ENCODE measurements at regions not wholly inside any gene's neighbourhood (a gene's known extent, or its start where the extent isn't known, plus 50 kb on each side); places are given as distances from the start of the nearest gene placed in this dataset.
A peak's percentile ranks its signal among the peaks of the same experiment; 100 is the strongest.

DNA sequence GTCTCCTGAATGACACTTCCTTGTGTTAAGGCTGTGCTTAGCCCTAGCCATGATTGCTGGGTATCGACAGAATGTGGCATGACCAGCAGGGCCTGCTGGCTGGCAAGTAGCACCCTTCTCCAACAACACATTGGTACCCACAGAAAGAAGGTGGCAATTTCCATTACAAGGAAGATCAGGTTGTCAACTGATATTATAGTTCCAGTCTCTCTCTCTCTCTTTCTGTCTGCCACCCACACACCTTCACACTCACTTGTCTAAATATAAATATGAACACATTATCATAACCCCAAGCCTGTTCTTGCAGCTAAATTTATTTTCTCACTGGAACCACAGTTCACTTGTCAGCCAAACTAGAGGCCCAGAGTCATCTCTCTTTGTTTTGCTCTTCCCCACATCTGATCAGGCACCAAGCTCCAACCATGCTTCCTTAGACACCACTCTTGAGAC lies 408.1 kb upstream of the PIK3R1 start:
- 100% methylated on average over 1 of the region's 1 CpG for WGBS (ENCODE audit: insufficient coverage, insufficient replicate concordance, low lambda C conversion rate, missing lambda C conversion rate)
- intact Hi-C loops (cut with micrococcal nuclease; ENCODE audit: unreplicated experiment) (loop anchor here (1.0 to 5.0 kb wide), 4 partner anchors 234 to 445 kb away; no protein-coding TSS in a partner anchor), in situ Hi-C loops (cut with MboI) (no loop called here)
- H3K27me3 ChIP-seq (replicated peaks in 1 of 2; ENCODE audit: control insufficient read depth in 2 of 2, insufficient read depth in 2 of 2, low read length in 1 of 2): no peaks in the 10 kb centered on the region
- H3K4me1 ChIP-seq (ENCODE audit: control insufficient read depth, insufficient read depth, low read length): peaks cover 17% of the 10 kb centered on the region
- H3K27ac ChIP-seq (ENCODE audit: control insufficient read depth, insufficient read depth): no peak overlapping the region
- no peaks in the 10 kb centered on the region for H3K36me3 ChIP-seq (ENCODE audit: control insufficient read depth in 2 of 2, insufficient read depth in 2 of 2, low read length in 1 of 2)
- no TSS peak for BruUV-seq (replicated peaks)
- ATAC-seq (peak; percentile 61), DNase-seq (ENCODE audit: low read depth, low spot score) (peak; percentile 74), FAIRE-seq (no peak)
- ChIA-PET RAD21 (ENCODE audit: unreplicated experiment) (no interaction called here), SMC1A (ENCODE audit: uncharacterized antibody, unreplicated experiment) (interaction anchor here (1.5 kb wide), 1 partner anchor 169 kb away, joined by 3 read pairs; no protein-coding TSS in a partner anchor), POLR2A (no interaction called here), CTCF (no interaction called here)
- H3K9me3 ChIP-seq (replicated peaks; ENCODE audit: control insufficient read depth, insufficient read depth, low read length): peaks cover 4% of the 10 kb centered on the region
- H3K4me2 ChIP-seq (ENCODE audit: control insufficient read depth, insufficient read depth): peak overlapping the region; percentile 2; the same call in 1 of the 2 replicates
- no peak overlapping the region for H3K4me3 ChIP-seq
- H2AFZ ChIP-seq (ENCODE audit: control insufficient read depth, low read depth, low read length): no peak overlapping the region
- H4K20me1 ChIP-seq (ENCODE audit: control insufficient read depth, insufficient read depth): no peaks in the 10 kb centered on the region
- no peak overlapping the region for H3K9ac ChIP-seq (ENCODE audit: control insufficient read depth, insufficient read depth, low read length)
- no peaks in the 10 kb centered on the region for H3K79me2 ChIP-seq (ENCODE audit: control insufficient read depth, insufficient read depth, low read length)
- no peak for TF ChIP-seq CEBPB (IDR thresholded peaks at IDR 0.05; ENCODE audit: borderline replicate concordance in 1 of 2, low read depth in 2 of 2, low read length in 2 of 2)
- TF ChIP-seq FOS (IDR thresholded peaks at IDR 0.05; ENCODE audit: borderline replicate concordance, extremely low read depth, insufficient read length): no peak
- TF ChIP-seq, protein P1, sequence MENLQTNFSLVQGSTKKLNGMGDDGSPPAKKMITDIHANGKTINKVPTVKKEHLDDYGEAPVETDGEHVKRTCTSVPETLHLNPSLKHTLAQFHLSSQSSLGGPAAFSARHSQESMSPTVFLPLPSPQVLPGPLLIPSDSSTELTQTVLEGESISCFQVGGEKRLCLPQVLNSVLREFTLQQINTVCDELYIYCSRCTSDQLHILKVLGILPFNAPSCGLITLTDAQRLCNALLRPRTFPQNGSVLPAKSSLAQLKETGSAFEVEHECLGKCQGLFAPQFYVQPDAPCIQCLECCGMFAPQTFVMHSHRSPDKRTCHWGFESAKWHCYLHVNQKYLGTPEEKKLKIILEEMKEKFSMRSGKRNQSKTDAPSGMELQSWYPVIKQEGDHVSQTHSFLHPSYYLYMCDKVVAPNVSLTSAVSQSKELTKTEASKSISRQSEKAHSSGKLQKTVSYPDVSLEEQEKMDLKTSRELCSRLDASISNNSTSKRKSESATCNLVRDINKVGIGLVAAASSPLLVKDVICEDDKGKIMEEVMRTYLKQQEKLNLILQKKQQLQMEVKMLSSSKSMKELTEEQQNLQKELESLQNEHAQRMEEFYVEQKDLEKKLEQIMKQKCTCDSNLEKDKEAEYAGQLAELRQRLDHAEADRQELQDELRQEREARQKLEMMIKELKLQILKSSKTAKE (IDR thresholded peaks at IDR 0.05; ENCODE audit: low read depth, poor library complexity, severe bottlenecking): peak; percentile 86
- TF ChIP-seq NBN (IDR thresholded peaks at IDR 0.05): 0 out of 2 replicates have a peak, but pooled peaks have one; percentile 17
- peak in 1 of 2 experiments; percentile 45; a peak in 1 of 4 replicates for TF ChIP-seq EP300 (IDR thresholded peaks at IDR 0.05; ENCODE audit: borderline replicate concordance in 1 of 2, control insufficient read depth in 1 of 2, low read depth in 2 of 2, low read length in 2 of 2)
- no peak for TF ChIP-seq NRF1 (conservative IDR thresholded peaks at IDR 0.05; ENCODE audit: low read depth, low read length)
- peak in 1 of 2 experiments; percentile 23; a peak in 2 of 4 replicates for TF ChIP-seq BHLHE40 (IDR thresholded peaks at IDR 0.05; ENCODE audit: borderline replicate concordance in 1 of 2, low read depth in 2 of 2, low read length in 1 of 2)
- peak; percentile 63; the same call in 1 of the 2 replicates for TF ChIP-seq TBL1XR1 (IDR thresholded peaks at IDR 0.05; ENCODE audit: low read depth, low read length)
- peak in 1 of 2 experiments; percentile 61; a peak in 1 of 3 replicates for TF ChIP-seq EGR1 (IDR thresholded peaks at IDR 0.05; ENCODE audit: borderline replicate concordance in 1 of 2, low read depth in 2 of 2, low read length in 2 of 2)
- TF ChIP-seq MEF2B (IDR thresholded peaks at IDR 0.05; ENCODE audit: partially characterized antibody, poor library complexity, severe bottlenecking): peak; percentile 87
- TF ChIP-seq, protein P2, sequence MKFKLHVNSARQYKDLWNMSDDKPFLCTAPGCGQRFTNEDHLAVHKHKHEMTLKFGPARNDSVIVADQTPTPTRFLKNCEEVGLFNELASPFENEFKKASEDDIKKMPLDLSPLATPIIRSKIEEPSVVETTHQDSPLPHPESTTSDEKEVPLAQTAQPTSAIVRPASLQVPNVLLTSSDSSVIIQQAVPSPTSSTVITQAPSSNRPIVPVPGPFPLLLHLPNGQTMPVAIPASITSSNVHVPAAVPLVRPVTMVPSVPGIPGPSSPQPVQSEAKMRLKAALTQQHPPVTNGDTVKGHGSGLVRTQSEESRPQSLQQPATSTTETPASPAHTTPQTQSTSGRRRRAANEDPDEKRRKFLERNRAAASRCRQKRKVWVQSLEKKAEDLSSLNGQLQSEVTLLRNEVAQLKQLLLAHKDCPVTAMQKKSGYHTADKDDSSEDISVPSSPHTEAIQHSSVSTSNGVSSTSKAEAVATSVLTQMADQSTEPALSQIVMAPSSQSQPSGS (IDR thresholded peaks at IDR 0.05; ENCODE audit: low read length): peak; percentile 70
- TF ChIP-seq, protein P3, sequence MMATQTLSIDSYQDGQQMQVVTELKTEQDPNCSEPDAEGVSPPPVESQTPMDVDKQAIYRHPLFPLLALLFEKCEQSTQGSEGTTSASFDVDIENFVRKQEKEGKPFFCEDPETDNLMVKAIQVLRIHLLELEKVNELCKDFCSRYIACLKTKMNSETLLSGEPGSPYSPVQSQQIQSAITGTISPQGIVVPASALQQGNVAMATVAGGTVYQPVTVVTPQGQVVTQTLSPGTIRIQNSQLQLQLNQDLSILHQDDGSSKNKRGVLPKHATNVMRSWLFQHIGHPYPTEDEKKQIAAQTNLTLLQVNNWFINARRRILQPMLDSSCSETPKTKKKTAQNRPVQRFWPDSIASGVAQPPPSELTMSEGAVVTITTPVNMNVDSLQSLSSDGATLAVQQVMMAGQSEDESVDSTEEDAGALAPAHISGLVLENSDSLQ (IDR thresholded peaks at IDR 0.05): peak; percentile 9; the same call in 1 of the 2 replicates
- peak; percentile 65; the same call in 1 of the 2 replicates for TF ChIP-seq ATF7 (IDR thresholded peaks at IDR 0.05; ENCODE audit: low read depth)
- peak; percentile 82; the same call in 1 of the 2 replicates for TF ChIP-seq MTA3 (IDR thresholded peaks at IDR 0.05; ENCODE audit: borderline replicate concordance, low read length)
- TF ChIP-seq, protein P4, sequence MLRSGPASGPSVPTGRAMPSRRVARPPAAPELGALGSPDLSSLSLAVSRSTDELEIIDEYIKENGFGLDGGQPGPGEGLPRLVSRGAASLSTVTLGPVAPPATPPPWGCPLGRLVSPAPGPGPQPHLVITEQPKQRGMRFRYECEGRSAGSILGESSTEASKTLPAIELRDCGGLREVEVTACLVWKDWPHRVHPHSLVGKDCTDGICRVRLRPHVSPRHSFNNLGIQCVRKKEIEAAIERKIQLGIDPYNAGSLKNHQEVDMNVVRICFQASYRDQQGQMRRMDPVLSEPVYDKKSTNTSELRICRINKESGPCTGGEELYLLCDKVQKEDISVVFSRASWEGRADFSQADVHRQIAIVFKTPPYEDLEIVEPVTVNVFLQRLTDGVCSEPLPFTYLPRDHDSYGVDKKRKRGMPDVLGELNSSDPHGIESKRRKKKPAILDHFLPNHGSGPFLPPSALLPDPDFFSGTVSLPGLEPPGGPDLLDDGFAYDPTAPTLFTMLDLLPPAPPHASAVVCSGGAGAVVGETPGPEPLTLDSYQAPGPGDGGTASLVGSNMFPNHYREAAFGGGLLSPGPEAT (IDR thresholded peaks at IDR 0.05; ENCODE audit: low read depth): peak; percentile 45; the same call in 1 of the 2 replicates
- peak; percentile 77; the same call in 1 of the 2 replicates for TF ChIP-seq FOXM1 (IDR thresholded peaks at IDR 0.05; ENCODE audit: low read depth, low read length)
- TF ChIP-seq MTA2 (IDR thresholded peaks at IDR 0.05; ENCODE audit: low read depth): peak; percentile 80
